GM12878 (cell line): ENCODE measurements at regions not wholly inside any gene's neighbourhood (a gene's known extent, or its start where the extent isn't known, plus 50 kb on each side); places are given as distances from the start of the nearest gene placed in this dataset.

Experiments used
- ASH2L ChIP-seq: fragments of 300-600, 200-600 bp; sonication (generic); IDR thresholded peaks from 2 replicates; pipeline ENCODE4 v1.6.1; 2017; ENCODE audit warnings: low read depth, mild to moderate bottlenecking, borderline replicate concordance
- TAF1 ChIP-seq: IDR thresholded peaks from 2 replicates; pipeline ENCODE4 v1.6.1; 2011; ENCODE audit warnings: mild to moderate bottlenecking, low read depth, low read length, borderline replicate concordance

GRCh38 chr1:147377263-147378246 is 135.1 kb downstream of the CHD1L start:
- TF ChIP-seq TAF1, result no peak
- TF ChIP-seq ASH2L, result no peak
